ENCODE measurements at regions not wholly inside any gene's neighbourhood (a gene's known extent, or its start where the extent isn't known, plus 50 kb on each side); places are given as distances from the start of the nearest gene placed in this dataset.
"Not testable (repeated sequence)": the region's sequence is repeated elsewhere in the genome, so short reads cannot be mapped to it uniquely, and the experiment has no call there.

DNA sequence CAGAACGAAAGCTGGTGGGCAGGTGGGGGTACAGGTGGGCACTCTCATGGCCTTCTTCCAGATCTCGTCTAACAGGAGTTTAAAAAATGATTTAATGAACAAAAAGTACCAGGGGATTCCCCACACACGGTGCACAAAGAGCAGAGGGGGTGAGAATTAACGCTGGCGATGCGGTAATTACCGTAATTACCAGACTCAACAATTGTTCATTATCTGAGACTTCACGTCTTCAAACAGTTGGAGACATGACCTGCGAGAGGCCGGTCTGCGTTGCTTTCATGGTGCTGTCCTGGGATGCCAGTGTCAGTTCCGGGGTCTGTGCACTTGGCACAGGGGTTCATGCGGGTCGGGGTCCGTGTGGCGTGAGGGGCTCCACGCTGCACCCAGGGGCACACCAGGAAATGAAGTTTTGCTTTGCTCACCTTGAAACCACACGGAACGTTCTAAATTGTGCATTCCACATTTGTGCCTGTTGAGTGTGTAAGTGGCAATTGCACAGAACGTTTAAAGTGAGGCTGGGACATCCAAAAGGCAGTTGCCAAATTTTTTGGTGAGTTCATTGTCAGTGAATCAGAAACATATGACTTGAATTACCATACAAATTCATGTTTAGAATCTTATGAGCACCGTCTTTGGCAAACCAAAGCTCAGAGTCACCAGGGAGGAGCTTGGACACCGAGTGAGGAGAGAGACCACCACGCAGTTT, 256.4 kb upstream of the IRX1 start:
- DNase-seq: no peak

DNA sequence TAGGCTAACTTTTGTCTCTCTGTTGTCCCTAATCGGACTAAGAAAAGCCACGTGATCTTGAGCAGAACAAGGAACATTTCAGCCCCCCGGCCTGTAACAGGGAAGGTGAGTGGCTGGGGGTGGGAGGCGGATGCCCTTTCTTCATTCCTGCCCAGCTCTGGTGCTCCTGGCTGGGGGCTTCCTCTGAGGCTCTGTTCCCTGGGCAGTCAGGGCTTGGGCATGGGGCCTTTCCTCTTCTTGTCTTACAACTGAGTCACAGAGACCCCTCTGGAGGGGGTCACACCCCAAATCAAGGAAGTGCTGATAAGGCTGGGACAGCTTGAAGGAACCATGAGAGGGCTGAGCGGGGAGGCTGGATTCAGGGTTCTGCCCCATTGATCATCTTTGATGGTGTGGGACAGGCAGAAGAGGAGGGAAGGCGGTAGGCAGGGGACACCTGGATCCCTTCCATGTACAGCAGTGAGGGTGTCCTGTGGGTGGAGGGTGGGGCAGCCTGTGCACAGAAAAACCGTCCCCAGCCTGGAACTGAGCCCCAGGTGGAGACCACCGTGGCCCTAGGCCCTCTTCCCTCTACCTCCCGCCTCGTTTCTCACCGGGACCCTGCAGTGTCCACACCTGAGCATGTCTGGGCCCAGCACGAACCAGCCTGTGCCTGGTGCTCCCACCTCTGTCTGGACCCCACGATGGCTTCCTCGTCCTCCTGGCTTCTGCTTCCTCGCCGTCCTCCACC, 257.7 kb upstream of the IRX1 start:
- no peak for DNase-seq

DNA sequence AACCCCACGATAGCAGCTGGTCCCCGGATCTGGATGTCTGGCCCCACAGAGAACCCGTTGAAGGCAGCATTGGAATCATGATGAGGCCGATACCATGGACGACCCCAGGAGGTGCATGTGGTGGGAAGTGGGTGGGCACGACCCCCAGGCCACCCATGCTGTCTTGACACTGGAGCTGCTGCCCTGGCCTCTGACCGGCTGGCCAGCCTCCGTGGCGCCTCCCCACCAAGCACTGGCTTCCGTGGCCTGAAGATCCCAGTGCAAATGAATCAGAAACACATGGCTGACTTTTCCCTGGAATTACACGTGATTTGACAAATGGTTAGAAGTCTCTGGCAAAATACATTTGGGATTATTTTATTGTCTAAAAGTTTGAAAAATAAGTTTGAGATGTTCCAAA, 259.0 kb upstream of the IRX1 start:
- DNase-seq: no peak

DNA sequence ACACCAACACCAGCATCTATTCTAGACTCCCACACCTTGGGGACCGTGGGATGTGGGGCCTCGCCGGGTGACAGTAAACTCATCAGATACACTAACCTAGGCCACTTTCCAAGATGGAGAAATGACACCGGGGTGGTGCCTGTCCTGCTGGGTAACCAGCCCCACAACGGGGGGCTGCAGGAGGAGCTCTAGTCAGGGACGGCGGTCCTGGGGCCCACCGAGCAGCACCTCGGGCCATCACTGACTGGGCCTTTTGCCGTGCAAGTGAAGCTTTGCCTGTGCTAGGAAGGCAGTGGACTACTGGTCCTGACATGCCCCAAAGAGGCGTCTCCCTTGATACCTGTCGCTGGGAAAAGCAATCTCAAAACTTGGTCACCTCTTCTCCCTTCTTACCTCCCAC, 260.3 kb upstream of the IRX1 start:
- DNase-seq: no peak

DNA sequence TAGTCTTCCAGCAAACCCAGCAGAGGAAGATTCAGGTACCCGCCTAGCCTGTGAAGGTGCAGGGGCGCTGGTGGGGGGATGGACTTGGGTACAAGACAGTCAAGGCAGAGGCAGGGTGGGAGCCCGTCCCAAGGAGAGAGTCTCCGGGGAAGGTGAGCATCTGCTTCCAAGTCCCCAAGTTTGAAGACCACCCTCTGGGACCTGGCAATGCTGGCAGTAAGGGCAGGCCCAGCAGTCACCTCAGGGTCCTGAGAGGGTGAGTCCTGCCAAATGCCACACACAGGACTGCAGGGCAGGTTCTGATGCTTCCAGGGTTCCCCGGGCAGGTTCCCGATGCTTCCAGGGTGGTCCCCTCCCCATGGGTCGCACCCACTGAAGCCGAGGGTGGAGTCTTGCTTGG, 261.8 kb upstream of the IRX1 start:
- no peak for DNase-seq

DNA sequence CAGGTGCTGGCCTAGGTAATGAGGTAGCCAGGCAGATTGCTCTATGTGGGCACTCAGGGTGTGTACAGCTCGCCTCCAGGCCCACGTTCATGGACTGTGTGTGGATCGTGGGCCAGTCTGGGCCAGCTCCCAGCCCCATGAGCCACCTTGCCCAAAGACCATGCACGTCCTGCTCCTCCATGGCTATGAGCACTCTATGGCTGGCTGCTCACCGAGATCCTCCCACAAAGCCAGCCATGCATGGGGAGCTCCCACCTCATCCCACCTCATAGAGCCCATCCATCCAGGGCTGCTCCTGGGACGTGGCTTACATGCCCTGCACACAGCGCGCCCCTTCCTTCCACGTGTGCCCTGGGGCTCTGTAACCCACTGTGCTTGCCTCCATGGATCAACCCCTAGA, 262.5 kb upstream of the IRX1 start:
- DNase-seq: no peak

DNA sequence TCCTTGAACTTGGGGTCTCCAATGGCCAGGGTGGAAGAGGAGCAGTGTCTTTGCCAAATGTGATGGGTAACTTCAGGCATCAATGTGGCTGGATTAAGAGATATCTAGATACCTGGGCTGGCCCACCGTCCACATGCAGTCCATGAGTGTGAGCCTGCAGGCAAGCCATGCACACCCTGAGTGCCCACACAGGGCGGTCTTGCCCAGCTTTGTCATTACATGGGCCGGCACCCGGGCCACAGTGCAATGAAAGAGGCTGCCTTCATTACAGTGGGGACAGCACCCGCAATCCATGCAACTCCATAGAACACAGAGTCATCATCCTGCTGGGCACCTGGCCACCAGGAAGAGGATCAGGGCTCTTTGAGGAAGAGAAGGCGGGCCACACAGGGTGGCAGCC, 263.8 kb upstream of the IRX1 start:
- no peak for DNase-seq

DNA sequence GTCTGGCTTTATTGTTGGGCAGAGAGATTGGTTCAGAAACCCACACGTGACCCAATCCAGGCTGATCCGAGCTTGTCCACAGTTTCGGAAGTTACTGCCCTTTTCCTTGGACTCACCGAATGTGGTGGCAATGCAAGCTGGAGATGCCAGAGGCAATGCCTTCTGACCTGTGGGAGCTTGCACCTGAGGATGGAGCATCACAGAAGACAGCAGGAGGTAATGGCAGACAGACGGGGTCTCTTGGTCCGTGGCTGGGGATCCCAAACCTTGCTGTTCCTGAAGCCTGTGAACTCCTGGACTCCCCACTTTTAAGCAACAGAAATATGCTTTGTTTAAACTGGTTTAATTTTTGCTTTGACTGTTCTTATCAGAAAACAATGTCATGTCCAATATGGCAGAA, 265.2 kb upstream of the IRX1 start:
- DNase-seq: no peak

DNA sequence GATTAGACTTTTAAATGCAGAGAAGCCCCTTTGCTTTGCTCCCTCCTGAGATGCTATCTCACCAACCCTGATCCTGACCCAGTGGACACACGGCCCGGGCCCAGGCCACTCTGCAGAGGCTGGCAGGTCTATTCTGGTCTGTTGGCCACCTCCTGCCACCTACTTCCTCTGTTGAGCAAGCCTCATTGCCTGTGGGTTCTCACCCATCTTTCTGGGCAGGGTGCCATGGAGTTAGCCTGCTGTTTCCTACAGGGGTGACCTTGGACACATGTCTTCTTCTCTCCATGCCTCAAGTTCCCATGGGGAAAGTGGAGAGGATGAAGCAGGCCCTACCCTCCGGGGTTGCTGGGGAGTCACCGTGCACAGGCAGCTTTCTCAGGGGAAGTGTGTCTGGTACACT, 266.2 kb upstream of the IRX1 start:
- DNase-seq: no peak

DNA sequence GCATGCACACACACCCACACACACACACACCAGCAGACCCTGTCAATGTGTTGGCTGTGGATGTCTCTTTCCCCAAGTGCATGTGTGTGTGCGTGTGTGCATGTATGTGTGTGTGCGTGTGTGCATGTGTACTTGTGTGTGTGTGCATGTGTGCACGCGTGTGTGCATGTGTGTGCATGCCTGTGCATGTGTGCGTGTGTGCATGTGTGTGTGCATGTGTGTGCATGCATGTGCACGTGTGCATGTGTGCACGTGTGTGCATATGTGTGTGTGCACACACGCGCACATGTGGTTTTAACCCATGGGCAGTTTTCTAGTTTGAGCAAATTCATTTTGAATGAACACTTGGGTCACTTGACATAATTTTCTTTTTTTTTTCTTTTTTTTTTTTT, 268.8 kb upstream of the IRX1 start:
- DNase-seq: no peak

DNA sequence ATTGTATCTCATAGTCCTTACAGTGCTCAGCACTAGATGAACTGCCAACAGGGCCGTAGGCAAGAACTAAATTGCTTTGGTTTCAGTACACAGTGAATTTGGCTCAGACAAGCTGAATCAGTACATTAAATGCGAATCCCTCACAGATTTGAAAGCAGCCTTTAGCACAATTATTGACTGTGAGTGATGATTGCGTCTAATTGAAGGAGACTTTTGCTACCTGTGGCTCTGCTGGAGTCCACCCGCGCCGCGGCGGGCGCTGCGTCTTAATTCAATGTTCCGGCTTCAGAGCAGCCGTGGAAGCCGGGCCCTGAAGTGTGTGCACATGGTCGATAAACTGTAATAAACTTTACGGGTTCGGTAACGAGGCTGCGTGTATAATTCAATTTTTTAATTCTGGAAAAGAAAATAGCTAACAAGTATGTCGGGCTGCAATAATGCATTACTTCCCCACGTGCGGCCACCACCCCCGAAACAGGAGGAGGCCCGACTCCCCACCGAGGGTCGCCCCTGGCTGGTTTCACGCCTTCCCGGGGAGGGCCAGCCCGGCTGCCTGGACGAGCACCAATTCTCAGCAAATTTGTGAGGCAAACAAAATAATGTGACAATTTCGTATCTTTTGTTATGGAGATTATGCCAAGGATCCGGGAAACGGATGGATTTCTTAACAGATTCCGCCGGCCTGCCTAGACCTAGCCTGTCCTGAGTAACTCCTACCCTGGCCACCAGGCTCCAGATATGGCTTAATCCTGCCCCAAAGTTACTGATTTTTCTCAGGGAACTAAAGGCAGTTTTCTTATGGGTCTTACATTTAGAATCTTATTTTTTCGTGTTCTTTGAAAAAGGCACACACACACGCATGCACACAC, 269.4 kb upstream of the IRX1 start:
- no peak for DNase-seq

DNA sequence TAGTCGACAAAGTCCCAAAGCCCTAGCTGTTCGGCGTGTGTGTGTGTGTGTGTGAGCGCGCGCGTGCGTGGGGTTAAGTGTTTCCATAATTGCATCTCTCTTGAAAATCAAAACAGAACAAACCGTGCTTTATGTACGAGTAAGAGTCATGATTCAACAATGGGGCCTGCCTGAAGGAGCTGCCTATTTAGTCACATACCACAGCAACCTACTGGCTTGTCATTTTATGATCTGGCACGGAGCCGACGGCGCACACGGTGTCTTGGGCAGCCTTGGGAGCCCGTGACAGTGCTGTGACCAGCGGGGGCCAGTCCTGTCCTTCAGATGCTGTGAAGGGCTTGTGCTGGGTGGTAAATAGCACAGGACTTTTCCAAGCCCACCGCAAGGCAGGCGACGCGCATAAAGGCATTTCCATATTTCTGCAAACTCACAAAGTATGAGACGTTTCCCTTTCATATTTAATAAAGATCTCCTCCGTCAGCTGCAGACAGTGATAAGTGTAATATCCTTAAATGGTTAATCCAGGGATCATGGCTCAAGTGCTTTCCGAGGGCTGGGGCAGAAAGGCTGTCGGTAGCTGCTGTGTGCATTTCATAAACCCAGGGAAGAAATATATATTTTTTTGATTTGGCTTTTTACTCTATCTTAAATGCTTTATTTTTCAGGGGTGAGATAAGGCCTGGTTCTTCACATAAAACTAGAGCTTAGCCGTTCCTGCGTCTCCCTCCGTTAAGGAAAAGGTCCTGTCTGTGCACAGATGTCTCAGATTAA, 270.2 kb upstream of the IRX1 start:
- DNase-seq: no peak

DNA sequence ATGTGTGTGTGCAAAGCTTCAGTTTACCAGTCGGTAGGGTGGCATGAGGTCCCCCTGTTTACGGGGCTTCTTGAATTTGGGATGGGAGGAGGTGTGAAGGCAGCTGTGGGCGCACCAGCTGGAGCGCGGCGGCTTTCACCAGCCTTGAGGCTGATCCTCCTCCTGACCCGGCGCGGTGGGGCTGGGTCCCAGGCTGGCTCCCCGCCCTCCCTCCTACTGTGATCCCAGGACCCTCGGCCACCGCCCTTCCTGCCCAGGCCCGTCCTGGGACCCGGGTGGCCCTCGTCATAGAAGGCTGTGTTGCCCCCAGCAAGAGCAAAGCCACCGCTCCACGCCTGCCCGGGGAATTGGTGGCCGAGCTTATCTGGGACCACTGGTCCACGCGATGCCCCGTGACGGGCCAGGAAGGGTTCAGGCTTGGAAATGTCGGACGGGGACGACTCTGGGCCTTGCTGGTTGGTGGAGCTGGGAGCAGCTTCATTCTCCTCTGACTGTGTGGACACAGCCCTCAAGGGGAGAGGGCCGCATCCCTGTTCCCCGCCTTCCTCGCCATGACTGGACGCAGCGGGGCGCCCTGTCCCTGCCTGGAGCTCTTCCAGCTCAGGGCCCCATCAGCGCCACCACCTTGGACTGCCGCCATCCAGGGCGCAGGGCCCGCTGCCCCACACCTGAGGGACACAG, 271.1 kb upstream of the IRX1 start:
- no peak for DNase-seq

DNA sequence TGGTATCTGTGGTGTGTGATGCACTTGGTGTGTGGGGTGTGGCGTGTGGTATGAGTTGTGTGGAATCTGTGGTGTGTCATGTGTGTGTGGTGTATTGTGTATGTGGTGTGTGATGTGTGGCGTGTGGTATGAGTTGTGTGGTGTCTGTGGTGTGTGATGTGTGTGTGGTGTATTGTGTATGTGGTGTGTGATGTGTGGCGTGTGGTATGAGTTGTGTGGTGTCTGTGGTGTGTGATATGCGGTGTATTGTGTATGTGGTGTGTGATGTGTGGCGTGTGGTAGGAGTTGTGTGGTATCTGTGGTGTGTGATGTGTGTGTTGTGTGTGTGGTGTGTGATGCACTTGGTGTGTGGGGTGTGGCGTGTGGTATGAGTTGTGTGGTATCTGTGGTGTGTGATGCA, 271.7 kb upstream of the IRX1 start:
- not testable (repeated sequence) for DNase-seq

DNA sequence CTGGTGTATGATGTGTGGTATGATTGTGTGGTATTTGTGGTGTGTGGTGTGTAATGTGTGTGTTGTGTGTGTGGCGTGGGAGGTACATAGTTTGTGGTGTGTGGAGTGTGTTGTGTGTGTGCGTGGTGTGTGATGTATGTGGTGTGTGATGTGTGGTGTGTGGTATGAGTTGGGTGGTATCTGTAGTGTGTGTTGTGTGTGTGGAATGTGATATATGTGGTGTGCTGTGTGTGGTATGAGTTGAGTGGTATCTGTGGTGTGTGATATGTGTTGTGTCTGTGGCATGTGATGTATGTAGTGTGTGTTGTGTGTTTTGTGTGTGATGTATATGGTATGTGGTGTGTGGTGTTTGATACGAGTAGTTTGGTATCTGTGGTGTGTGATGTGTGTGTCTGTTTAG, 272.5 kb upstream of the IRX1 start:
- no peak for DNase-seq

DNA sequence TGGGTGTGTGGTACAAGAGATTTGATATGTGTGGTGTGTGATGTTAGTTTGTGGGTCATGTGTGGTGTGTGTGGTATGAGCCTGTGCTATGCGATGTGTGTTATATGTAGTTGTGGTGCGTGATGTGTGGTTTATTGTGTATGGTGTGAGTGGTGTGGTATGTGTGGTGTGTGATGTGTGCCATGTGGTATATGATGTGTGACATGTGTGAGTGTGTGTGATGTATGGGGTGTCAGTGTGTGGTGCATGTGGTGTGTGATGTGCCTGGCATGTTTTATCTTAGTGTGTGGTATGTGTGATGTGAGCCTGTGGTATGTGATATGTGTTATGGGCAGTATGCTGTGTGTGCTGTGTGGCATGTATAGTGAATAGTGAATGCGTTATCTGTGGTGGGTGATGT, 273.0 kb upstream of the IRX1 start:
- no peak for DNase-seq

DNA sequence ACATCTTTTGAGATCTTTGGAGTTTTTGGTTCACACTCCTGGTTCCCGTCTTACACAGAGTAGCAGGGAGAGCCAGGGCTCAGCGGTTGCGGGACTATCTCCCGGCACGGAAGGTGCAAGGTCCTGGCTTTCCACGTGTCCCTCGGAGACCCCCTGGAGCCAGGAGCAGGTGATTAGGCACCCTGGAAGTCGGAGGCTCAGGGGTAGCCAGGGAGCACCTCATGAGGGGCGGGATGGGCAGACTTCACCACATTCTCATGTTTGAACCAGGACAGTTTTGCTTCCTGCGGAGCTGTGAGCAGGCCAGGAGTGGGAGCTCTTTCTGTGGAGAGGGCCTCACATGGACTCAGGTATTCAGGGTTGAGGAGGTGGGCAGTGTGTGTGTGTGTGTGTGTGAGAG, 273.7 kb upstream of the IRX1 start:
- DNase-seq: no peak

DNA sequence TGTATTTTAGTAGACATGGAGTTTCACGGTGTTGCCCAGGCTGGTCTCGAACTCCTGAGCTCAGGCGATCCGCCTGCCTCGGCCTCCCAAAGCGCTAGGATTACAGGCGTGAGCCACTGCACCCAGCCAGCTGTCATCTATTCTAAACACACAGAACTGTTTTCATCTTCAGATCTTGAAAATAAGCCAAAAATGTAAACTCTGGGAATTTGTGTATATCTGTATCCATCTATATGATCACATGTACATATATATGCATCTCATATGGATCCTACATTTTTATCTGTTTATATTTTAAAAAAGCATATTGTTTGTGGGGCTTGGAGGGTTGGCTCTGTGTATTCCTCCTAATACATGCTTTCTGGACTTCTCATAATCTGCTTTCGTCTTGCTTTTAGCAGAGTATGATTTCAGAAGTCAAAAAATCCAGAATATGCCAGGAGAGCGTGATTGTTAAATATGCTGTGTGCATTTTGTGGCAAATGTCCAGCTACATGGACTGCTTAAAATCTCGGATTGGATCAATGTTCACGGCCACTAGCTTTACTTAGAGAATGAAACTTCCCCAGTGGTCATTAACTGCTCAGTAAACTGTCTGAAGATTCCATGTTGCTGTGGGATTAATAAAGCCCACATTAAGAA, 274.4 kb upstream of the IRX1 start:
- no peak for DNase-seq

DNA sequence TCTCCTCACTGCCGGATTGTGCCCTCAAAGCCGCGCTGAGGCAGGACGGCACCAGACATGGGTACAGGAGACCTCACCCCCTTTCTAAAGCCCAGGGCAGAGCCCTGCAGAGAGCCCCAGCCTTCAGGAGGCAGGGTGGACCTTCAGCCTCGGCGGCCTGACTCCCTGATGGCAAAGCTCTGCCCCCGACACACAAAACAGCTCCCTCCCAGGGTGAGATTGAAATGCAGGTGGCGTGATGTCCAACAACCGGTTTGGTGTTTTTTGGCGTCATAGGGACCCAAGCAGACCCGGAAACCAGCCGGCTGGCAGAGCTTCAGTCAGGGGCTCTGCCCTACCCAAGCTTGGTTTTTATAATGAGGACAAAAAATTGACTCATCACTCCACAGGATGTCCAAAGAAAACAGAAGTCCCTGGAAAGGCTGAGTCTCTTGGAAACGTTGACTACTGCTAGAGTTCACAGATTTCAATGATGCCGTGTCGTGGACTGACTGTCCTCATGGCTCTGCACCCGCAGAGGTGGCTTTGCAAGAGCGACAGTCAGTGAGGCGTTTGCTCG, 275.2 kb upstream of the IRX1 start:
- no peak for DNase-seq

DNA sequence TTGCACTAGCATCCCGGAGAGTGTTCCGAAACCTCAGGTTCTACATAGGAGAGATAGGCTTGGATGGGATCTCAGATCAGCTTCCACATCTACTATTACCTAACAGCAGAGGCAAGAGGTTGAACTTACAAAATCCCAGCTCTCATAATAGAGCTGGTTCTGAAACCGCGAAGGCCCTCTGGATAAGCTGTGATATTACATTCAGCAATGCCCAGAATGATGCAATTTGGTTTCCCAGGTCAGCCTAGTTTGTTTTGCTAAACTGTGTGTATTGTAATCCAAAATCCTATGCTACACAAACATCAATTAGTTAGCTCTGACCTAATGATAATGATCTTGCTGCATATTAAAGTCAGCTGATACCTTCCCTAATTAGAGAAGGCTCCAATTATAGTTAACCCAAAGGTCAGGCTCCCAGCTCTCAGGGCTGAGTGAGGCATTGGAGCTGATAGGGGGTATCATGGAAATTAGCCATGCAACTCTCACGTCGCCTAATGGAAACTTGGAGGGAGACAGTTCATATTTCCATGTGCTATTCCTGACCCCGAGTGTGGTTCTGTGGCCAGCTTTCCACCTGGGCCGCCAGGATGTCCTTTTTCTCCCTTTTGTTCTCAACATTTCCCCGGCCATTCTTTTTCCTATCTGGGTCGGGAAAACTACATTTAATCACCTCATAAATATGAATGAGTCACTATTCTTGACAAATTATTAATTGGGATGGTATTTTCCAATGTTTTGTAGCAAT, 278.4 kb upstream of the IRX1 start:
- DNase-seq: no peak

DNA sequence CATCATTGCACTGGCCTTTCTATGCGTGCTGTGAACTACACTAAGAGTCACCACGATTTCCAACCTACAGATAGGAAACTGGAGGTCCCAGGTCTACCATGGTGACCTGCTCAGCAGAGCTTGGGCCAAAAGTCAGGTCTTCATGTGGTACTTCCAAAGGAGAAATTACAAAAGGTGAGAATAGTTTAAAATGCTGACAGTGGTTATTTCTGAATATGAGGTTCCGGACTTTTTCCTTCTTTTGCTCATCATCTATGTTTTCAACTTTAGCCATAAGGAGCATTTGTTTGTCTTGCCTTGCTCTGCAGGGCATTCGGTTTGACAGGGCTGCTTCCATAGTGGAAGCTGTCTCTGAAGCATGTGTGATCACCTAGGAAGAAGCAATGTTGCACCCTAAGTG, 282.1 kb upstream of the IRX1 start:
- no peak for DNase-seq
